AG04449 (cell line): ENCODE measurements at regions not wholly inside any gene's neighbourhood (a gene's known extent, or its start where the extent isn't known, plus 50 kb on each side); places are given as distances from the start of the nearest gene placed in this dataset.

Experiments used
- CTCF ChIA-PET: fragments of 350-600 bp; formaldehyde crosslinking; extraction: SDS; loops from one replicate; lab custom pipeline; 2021; ENCODE audit warnings: antibody characterized with exemption; lab: Yijun Ruan, JAX
- POLR2A ChIA-PET: fragments of 400-600, 350-600 bp; formaldehyde crosslinking; extraction: SDS; loops from one replicate; lab custom pipeline; 2020; ENCODE audit warnings: antibody characterized with exemption, inconsistent platforms; lab: Yijun Ruan, JAX
- DNase-seq: peaks from one replicate; pipeline ENCODE4 v3.0.0-alpha.2; 2010; ENCODE audit warnings: low read depth, low spot score
- H3K4me3 ChIP-seq: 2 replicates; pipeline ENCODE4 v1.5.1; 2011; ENCODE audit warnings: low read depth, mild to moderate bottlenecking, control low read depth, low read length
- TF ChIP-seq, protein P1 (sequence below): IDR thresholded peaks from one replicate; pipeline ENCODE4 v1.5.1; 2011; ENCODE audit warnings: mild to moderate bottlenecking, moderate library complexity, low read length, control low read depth, inconsistent platforms; ENCODE audit not compliant: insufficient read depth; ENCODE audit errors: missing control alignments

- ChIA-PET CTCF (no interaction called here), POLR2A (no interaction called here)
- no peak overlapping the region for H3K4me3 ChIP-seq
- no peak for DNase-seq
- TF ChIP-seq, protein P1, sequence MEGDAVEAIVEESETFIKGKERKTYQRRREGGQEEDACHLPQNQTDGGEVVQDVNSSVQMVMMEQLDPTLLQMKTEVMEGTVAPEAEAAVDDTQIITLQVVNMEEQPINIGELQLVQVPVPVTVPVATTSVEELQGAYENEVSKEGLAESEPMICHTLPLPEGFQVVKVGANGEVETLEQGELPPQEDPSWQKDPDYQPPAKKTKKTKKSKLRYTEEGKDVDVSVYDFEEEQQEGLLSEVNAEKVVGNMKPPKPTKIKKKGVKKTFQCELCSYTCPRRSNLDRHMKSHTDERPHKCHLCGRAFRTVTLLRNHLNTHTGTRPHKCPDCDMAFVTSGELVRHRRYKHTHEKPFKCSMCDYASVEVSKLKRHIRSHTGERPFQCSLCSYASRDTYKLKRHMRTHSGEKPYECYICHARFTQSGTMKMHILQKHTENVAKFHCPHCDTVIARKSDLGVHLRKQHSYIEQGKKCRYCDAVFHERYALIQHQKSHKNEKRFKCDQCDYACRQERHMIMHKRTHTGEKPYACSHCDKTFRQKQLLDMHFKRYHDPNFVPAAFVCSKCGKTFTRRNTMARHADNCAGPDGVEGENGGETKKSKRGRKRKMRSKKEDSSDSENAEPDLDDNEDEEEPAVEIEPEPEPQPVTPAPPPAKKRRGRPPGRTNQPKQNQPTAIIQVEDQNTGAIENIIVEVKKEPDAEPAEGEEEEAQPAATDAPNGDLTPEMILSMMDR: no peak
Measured at GRCh38 chr3:139838269-139838957, 96.6 kb upstream of the CLSTN2 start.

DNA sequence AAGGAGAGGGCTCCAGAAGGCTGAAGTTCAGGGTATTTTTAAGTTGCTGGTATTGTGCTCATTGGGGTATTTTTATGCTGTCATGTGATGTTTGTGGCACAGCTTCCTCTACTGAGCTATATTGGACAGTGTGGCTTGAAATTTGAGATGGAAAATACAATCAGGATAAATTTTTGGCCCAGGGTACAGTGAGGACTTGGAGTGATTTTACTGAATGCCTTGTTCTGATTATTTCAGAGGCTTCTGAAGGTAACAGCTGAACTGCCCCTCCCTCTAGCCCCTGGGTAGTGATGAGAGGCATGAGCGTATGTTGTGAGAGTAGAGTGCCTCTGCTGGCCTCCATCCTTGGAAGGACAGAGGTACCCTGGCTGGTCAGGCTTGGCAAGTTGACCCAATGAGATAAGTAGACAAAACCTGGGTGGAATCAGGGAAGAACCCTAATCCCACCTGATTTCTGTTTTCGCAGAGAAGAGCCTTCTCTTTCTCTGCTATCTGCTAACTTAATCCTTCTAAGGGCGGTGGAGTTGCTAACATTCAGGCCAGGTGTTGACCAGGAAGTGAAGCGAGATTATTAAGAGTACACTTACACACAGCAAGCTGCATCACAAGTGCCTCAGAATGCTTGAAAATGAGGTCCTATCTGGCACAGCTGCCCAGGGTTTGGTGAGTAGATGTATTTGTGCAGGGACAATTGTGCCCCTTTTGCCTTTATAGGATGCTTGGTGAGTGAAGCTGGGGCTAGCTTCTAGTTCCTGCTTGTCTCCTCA, 98.1 kb upstream of the CLSTN2 start:
- POLR2A ChIA-PET: no interaction called here
- CTCF ChIA-PET: no interaction called here
- H3K4me3 ChIP-seq: no peak overlapping the region
- TF ChIP-seq, protein P1: no peak
- DNase-seq: no peak

GRCh38 chr3:139835830-139836683, 98.9 kb upstream of the CLSTN2 start:
- DNase-seq: no peak
- TF ChIP-seq, protein P1: no peak
- no peak overlapping the region for H3K4me3 ChIP-seq
- ChIA-PET POLR2A (no interaction called here), CTCF (no interaction called here)

DNA sequence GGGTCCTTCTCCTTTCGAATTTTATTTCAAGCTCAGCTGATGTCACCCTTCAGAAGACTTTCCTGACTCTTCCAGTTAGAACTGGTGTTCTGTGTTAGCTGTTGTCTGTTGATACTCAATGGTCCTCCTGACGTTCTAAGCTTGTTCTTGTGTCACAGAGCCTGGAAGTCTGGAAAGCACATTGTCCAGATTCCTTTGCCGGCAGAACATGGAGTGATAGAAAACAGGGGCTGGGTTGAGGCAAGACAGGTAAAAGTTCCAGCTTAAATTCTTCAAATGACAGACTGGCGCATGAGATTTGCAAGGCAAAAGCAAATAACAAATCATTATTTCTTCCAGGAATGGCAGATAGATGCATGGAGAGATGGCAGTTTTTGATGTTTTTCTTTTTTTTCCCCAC, 102.0 kb upstream of the CLSTN2 start:
- ChIA-PET POLR2A (no interaction called here), CTCF (no interaction called here)
- TF ChIP-seq, protein P1: no peak
- DNase-seq: no peak
- no peak overlapping the region for H3K4me3 ChIP-seq

- TF ChIP-seq, protein P1: no peak
- POLR2A ChIA-PET: no interaction called here
- no peak overlapping the region for H3K4me3 ChIP-seq
- DNase-seq: no peak
- CTCF ChIA-PET: no interaction called here
Measured at GRCh38 chr3:139830817-139831216, 104.2 kb upstream of the CLSTN2 start.

DNA sequence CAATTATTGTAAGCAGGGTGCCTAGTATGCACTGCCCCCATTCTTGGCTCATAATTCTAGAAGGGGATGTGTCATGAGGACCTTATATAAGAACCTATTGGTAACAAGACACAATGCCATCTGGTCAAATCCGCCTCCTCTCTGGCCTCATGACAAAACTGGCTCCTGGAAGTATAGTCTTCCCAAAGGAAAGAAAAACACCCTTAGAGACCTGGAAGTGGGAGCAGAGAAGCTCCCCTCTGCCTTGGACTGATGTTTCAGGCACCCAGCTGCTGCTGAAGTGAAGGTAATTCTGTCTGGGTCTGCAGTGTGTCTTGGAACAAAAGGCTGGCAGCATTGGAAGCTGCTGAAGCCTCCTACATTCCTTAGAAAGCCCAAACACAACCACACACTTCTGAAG, 107.2 kb upstream of the CLSTN2 start:
- DNase-seq: no peak
- H3K4me3 ChIP-seq: no peak overlapping the region
- CTCF ChIA-PET: no interaction called here
- POLR2A ChIA-PET: no interaction called here
- TF ChIP-seq, protein P1: no peak
